HL-60 (cell line): ENCODE measurements at regions not wholly inside any gene's neighbourhood (a gene's known extent, or its start where the extent isn't known, plus 50 kb on each side); places are given as distances from the start of the nearest gene placed in this dataset.

Experiments used
- DNase-seq, 2 experiments: peaks; one replicate each; pipeline ENCODE4 v3.0.0-alpha.2; 2010 to 2020; ENCODE audit warnings: low read depth in 1 of 2, low spot score in 1 of 2
- H3K27ac ChIP-seq: fragments of 250-450 bp; sonication (Bioruptor Pico); replicated peaks from 2 replicates; pipeline ENCODE4 v1.5.1; 2020; ENCODE audit warnings: mild to moderate bottlenecking, moderate library complexity
- H3K27me3 ChIP-seq: fragments of 250-450 bp; sonication (Bioruptor Pico); 2 replicates; pipeline ENCODE4 v1.5.1; 2021; ENCODE audit warnings: mild to moderate bottlenecking, moderate library complexity; ENCODE audit not compliant: insufficient read depth, poor library complexity, severe bottlenecking
- H3K4me3 ChIP-seq: replicated peaks from 2 replicates; pipeline ENCODE4 v1.5.1; 2011; ENCODE audit warnings: mild to moderate bottlenecking, control low read depth, low read length; ENCODE audit not compliant: insufficient read depth
- GABPA ChIP-seq: IDR thresholded peaks from 2 replicates; pipeline ENCODE4 v1.6.1; 2012; ENCODE audit warnings: low read depth
- POLR2AphosphoS5 ChIP-seq: IDR thresholded peaks from 2 replicates; pipeline ENCODE4 v1.6.1; 2012; ENCODE audit warnings: low read depth
- SPI1 ChIP-seq: IDR thresholded peaks from 2 replicates; pipeline ENCODE4 v1.6.1; 2012; ENCODE audit warnings: low read depth, mild to moderate bottlenecking, borderline replicate concordance
- TF ChIP-seq, protein P1 (sequence below): IDR thresholded peaks from one replicate; pipeline ENCODE4 v1.5.1; 2011; ENCODE audit warnings: low read length, control low read depth, inconsistent platforms; ENCODE audit not compliant: insufficient read depth
- TF ChIP-seq, protein P2 (sequence below): IDR thresholded peaks from 2 replicates; pipeline ENCODE4 v1.6.1; 2012; ENCODE audit warnings: low read depth; ENCODE audit not compliant: insufficient replicate concordance

DNA sequence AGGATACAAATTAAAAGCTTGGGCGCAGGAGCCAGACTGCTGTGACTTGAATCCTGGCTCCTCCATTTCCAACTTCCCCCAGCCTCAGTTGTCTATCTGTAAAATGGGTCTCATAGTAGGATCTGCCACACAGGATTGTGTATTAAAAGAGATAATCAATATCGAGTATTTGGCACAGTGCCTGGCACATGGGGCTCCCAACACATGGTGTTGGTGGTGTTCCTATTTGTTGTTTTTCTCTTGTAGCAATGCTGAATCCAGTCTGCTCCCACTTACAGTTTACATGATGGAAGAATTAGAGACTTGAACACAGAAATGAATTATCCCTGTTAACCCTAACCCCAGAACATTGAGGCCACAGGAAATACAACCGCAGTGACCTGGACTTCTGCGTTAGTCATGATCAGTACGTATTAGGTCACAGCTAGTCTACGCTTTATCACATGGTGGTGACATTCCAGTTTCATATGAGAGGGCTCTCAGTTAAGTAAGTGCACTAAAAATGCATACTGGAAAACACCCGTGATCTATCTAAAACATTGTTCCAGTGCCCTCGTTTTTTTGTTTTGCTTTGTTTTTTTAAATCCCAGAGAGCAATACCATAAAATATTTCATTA lies 169.5 kb upstream of the KLF14 start:
- Histone ChIP-seq H3K27ac (no peak overlapping the region), H3K4me3 (no peak overlapping the region), H3K27me3 (no peaks in the 10 kb centered on the region)
- no peak for DNase-seq
- TF ChIP-seq SPI1: no peak
- TF ChIP-seq GABPA: no peak
- TF ChIP-seq, protein P1, sequence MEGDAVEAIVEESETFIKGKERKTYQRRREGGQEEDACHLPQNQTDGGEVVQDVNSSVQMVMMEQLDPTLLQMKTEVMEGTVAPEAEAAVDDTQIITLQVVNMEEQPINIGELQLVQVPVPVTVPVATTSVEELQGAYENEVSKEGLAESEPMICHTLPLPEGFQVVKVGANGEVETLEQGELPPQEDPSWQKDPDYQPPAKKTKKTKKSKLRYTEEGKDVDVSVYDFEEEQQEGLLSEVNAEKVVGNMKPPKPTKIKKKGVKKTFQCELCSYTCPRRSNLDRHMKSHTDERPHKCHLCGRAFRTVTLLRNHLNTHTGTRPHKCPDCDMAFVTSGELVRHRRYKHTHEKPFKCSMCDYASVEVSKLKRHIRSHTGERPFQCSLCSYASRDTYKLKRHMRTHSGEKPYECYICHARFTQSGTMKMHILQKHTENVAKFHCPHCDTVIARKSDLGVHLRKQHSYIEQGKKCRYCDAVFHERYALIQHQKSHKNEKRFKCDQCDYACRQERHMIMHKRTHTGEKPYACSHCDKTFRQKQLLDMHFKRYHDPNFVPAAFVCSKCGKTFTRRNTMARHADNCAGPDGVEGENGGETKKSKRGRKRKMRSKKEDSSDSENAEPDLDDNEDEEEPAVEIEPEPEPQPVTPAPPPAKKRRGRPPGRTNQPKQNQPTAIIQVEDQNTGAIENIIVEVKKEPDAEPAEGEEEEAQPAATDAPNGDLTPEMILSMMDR: no peak
- no peak for TF ChIP-seq POLR2AphosphoS5
- TF ChIP-seq, protein P2, sequence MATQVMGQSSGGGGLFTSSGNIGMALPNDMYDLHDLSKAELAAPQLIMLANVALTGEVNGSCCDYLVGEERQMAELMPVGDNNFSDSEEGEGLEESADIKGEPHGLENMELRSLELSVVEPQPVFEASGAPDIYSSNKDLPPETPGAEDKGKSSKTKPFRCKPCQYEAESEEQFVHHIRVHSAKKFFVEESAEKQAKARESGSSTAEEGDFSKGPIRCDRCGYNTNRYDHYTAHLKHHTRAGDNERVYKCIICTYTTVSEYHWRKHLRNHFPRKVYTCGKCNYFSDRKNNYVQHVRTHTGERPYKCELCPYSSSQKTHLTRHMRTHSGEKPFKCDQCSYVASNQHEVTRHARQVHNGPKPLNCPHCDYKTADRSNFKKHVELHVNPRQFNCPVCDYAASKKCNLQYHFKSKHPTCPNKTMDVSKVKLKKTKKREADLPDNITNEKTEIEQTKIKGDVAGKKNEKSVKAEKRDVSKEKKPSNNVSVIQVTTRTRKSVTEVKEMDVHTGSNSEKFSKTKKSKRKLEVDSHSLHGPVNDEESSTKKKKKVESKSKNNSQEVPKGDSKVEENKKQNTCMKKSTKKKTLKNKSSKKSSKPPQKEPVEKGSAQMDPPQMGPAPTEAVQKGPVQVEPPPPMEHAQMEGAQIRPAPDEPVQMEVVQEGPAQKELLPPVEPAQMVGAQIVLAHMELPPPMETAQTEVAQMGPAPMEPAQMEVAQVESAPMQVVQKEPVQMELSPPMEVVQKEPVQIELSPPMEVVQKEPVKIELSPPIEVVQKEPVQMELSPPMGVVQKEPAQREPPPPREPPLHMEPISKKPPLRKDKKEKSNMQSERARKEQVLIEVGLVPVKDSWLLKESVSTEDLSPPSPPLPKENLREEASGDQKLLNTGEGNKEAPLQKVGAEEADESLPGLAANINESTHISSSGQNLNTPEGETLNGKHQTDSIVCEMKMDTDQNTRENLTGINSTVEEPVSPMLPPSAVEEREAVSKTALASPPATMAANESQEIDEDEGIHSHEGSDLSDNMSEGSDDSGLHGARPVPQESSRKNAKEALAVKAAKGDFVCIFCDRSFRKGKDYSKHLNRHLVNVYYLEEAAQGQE: no peak

DNA sequence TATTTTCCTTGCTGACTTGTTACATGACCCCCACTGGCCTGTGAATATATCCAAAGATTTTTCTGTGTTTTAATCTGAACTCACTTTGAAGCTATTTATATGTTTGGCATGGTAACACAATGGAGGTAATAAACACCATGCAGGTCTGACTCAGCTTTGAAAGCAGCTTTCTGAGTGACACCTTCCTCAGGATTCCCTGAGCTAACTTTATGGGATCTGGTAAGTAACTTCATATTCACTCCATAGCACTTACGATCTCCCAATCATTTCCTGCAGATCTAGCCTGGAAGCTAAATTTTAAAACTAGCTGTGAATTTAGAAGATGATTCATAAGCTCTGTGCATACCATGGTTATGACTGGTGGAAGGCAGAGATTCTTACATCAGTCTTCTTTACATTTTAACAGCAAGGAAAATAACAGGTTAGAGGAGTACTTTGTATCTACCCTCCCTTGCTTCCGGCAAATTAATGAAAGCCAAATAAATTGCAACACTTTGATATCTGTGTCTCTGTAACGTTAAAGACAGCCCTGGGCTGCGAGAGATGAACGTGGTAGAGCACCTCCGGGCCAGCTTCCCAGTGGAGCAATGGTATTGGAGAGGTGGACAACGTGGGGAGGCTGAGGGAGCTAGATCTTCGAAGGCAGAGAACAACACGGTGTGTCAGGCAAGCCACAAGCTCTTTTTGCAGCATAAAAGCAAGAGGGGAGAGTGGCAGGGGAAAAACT lies 170.2 kb upstream of the KLF14 start:
- no peak overlapping the region; the same call in 1 of the 2 replicates for H3K27ac ChIP-seq
- DNase-seq: no peak
- H3K4me3 ChIP-seq: no peak overlapping the region
- no peaks in the 10 kb centered on the region for H3K27me3 ChIP-seq
- TF ChIP-seq, protein P2: no peak
- TF ChIP-seq GABPA: no peak
- no peak for TF ChIP-seq SPI1
- no peak for TF ChIP-seq POLR2AphosphoS5

DNA sequence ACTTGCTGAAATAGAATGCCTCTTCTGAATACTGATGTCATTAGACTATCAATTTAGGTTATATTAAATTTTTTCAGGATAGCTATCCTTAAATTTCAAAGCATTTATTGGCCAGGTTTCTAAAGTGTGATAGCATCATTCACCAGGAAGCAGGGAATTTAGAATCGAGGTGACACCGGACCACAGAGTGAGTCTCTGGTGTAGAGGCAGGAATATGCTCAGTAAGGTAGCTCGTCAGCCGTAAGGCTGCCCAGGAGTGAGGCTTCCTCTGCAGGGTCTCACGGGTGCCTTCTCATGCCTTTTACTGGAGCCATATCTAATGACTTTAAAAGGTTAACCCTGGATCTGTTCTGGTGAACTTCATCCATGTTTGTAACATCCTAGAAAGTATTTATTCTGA lies 170.8 kb upstream of the KLF14 start:
- no peak for TF ChIP-seq POLR2AphosphoS5
- no peak for TF ChIP-seq GABPA
- TF ChIP-seq, protein P1: no peak
- TF ChIP-seq, protein P2: no peak
- TF ChIP-seq SPI1: no peak
- Histone ChIP-seq H3K4me3 (no peak overlapping the region), H3K27me3 (no peaks in the 10 kb centered on the region), H3K27ac (no peak overlapping the region)
- no peak for DNase-seq
